COLO668 (cell line): ENCODE measurements at regions not wholly inside any gene's neighbourhood (a gene's known extent, or its start where the extent isn't known, plus 50 kb on each side); places are given as distances from the start of the nearest gene placed in this dataset.

Experiments
- DNase-seq: peaks from one replicate; lab custom pipeline; 2025; ENCODE audit not compliant: unreplicated experiment; lab: John Stamatoyannopoulos, UW

DNA sequence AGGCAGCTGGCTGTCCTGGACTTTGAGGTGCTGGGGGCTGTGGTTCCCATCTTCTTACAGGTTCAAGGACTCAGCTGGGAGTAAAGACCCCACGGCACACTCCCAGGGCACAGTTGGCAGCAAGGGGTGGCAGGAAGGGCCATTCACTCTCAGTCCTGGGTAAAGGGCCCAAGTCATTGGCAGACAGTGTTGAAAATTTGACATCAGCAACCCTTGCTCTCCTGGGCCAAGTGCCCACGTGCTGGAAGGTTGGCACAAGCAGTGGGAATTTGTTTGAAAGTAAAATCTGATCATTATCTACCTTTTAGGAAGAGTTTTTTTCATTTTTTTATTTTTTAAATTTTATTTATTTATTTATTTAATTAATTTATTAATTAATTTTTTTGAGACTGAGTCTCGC is 241.6 kb upstream of the MKI67 start:
- no peak for DNase-seq

DNA sequence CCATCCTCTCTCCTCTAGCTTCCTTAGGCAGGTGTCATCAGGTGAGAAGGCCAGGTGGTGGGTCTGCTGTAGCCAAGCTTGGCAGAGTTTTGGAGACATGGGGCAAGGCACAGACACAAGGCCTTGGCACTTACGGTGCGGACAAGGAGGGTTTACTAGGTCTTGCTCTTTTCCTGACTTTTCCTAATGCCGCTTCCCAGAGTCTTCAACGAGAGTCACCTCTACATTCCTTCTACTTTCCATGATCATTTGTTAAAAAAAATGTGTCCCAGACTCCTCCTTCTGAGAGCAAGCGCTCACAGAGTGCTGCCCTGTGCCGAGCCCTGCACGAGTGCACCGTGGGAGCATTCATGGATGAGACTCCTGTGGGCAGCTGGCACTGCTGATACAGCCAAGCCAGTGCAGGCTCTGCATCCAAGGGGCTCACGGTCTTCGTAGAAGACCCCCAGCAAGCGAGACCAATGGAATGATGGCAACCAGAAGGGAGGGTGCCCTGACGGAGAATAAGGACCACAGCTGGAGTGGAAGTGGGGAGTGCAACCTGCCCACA is 243.0 kb upstream of the MKI67 start:
- DNase-seq = no peak

DNA sequence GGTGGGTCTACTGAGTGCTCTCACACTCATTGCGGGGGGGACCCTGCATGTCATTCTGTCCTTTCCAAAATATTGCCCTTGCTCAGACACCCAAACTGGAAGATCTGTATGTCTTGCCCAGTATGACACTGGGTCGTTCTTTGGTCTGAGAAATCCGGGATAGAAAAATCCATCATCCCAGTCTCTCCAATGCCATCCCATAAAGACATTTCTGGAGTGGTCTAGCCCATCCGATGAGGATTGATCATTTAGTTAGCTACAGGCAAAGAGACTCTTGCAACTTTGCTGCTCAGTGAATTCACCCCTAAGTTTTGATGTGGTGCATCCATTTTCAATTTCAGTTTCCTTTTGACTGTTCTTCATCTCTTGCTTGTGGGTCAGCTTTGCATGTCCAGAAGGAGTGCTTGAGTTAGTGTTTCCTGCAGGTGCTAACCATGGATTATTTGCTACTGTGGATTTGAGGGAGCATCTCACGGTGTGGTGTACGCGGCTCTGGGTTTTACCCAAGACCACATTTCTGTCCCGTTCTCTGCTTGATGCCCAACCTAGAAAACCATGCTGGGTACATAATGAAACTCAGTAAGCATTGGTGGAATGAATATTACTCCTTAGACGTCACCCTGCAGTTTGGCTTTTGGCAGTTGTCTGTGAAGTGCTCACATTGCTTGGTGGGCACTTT is 247.0 kb upstream of the MKI67 start:
- DNase-seq = no peak

DNA sequence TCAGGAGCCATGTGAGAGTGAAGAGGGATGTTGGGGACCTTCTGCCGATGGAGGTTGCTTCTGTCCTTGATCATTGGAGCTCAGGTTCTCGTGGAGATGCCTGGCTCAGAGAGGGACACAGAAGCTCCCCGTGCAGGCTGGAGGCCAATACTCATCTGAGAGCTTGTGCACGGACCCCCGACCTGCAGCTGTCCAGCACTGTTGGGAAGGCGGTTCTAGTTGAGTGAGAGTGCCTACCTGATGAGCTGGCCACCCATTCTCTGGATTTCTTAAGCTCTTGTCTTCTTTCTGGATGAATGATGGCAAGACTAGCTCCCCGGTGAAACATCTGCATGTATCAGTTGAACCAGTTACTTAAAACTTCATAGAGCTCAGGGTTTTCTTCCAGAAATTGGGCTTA is 247.6 kb upstream of the MKI67 start:
- no peak for DNase-seq

GRCh38 chr10:128375171-128375570 is 248.9 kb upstream of the MKI67 start:
- DNase-seq = no peak

DNA sequence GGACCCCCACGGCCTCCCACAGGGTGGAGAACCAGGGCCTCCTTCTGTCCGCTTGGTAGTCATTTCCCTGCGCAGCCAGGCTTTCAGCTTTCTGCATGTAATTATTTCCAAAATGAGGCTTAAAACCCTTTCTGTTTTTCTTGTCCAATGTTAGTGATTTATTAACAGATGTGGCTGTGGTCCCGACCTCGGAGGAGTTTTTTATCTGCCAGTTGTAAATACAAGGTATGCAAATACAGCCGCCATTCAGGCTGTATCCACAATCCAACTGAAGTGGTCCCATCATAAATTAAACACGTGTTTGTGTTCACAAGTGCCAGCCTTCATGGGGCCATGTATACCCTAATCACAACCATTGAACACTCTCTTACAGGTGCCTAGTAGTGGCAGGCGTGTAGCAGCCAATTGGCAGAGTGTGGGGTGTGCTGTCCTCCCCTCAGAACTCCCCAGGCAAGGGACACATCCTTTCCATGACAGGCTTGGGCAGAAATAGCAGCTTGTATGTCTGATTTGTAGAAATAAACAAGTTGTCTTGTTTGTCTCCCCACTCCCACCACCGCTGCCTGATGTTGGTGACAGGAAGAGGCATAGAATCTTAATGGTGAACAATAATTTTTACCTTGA is 251.3 kb upstream of the MKI67 start:
- no peak for DNase-seq

GRCh38 chr10:128377988-128378387 is 251.8 kb upstream of the MKI67 start:
- DNase-seq = no peak

- no peak for DNase-seq
These were observed 254.7 kb upstream of the MKI67 start for GRCh38 chr10:128380946-128381345.

GRCh38 chr10:128382225-128382624 is 256.0 kb upstream of the MKI67 start:
- no peak for DNase-seq

GRCh38 chr10:128384831-128385230 is 258.6 kb upstream of the MKI67 start:
- DNase-seq = no peak

- DNase-seq = no peak
These were observed 260.0 kb upstream of the MKI67 start for GRCh38 chr10:128386231-128386630.

GRCh38 chr10:128386816-128387604 is 260.8 kb upstream of the MKI67 start:
- no peak for DNase-seq

GRCh38 chr10:128390596-128390995 is 264.4 kb upstream of the MKI67 start:
- DNase-seq = no peak

DNA sequence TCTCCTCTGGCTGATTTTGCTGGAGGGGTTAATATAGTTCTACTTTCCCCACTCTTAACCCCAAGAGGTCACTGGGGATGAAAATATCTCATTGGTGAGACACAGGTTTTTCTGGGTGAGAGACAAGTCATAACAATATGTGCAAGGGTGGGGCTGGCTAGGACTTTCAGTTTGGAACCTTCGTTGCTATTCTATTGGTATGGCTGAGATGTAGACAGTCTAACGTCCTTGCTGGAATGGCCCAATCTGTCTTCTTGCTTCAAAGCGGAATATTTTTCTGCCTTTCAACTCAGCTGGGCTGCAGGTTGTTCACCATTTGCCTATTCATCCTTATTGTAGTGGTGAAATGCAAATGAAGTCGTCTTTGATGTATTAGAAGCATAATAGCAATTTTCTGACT is 267.3 kb upstream of the MKI67 start:
- no peak for DNase-seq

DNA sequence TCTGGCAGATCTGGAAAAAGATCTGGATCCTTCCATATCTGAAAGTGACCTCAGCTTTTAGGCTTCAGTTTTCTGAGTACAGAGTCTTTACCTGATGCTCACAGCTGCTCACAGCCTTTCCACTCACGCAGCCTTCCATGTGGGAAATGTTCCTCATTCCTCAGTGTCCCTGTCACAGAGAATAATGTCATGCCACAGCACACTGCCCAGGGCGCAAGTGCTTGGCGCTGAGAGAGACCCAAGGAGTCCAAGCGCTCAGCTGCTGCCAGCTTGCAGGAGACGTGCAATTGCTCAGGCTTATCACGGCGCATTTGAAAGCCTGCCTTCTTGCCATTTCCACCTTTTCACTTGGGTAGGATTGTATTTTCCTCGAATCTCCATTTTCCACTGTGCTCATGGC is 271.9 kb upstream of the MKI67 start:
- no peak for DNase-seq

GRCh38 chr10:128398999-128399398 is 272.8 kb upstream of the MKI67 start:
- no peak for DNase-seq

DNA sequence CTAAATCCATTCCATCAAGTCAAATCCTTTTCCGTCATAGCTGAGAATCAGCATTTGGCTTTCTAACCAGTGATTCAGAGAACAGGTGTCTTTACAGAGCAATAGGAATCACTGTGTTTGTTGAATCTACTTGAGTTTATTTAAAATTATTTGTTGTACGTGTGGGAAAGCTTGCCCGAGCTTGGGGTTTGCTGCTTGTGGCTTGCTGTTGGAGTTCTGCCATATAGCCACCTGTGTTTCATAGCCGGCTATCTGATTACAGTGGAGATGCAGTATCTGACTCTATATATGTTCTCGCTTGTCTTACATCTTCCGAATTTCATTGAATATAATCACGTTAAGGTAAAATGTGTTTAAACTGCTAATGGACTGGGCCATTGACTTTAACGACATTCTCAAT is 274.3 kb upstream of the MKI67 start:
- DNase-seq = no peak

DNA sequence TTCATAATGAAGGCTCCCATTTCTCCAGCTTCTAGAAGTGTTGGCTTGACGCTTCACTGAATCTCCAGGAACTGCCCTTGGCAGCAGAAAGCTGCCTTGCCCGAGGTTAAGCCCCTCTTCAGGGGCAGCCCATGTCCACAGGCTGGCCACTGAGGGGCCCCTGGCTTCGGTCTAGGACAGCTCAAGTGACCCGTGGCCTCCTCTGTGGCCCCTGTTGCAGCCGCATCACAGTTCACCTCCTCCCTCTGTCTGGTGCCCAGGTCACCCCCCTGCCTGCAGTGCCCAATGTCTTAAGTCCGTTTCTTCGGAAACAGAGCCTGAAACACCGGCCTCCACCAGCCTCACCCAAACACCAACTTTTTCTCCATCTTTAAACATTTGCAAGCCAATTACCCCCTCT is 279.2 kb upstream of the MKI67 start:
- DNase-seq = no peak

GRCh38 chr10:128411643-128412042 is 285.4 kb upstream of the MKI67 start:
- DNase-seq = no peak

- DNase-seq = no peak
These were observed 288.3 kb upstream of the MKI67 start for GRCh38 chr10:128414568-128414967.

DNA sequence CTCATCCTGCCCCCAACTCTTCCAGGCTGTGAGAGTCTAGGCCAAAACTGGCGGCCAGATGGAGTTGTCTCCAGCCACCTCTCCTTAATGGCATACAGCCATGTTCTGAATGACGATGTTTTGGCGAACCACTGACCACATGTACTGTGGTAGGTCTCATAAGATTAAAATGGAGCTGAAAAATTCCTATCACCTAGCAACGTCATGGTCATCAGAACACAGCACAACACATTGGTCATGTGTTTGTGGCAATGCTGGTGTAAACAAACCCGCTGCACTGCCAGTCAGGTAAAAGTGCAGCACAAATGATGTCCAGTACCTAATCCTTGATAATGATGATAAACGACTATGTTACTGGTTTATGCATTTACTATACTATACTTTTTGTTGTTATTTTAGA is 290.0 kb upstream of the MKI67 start:
- DNase-seq = no peak

- no peak for DNase-seq
These were observed 291.6 kb upstream of the MKI67 start for GRCh38 chr10:128417826-128418225.
